ENCODE measurements at regions not wholly inside any gene's neighbourhood (a gene's known extent, or its start where the extent isn't known, plus 50 kb on each side); places are given as distances from the start of the nearest gene placed in this dataset.
A peak's percentile ranks its signal among the peaks of the same experiment; 100 is the strongest.

DNA sequence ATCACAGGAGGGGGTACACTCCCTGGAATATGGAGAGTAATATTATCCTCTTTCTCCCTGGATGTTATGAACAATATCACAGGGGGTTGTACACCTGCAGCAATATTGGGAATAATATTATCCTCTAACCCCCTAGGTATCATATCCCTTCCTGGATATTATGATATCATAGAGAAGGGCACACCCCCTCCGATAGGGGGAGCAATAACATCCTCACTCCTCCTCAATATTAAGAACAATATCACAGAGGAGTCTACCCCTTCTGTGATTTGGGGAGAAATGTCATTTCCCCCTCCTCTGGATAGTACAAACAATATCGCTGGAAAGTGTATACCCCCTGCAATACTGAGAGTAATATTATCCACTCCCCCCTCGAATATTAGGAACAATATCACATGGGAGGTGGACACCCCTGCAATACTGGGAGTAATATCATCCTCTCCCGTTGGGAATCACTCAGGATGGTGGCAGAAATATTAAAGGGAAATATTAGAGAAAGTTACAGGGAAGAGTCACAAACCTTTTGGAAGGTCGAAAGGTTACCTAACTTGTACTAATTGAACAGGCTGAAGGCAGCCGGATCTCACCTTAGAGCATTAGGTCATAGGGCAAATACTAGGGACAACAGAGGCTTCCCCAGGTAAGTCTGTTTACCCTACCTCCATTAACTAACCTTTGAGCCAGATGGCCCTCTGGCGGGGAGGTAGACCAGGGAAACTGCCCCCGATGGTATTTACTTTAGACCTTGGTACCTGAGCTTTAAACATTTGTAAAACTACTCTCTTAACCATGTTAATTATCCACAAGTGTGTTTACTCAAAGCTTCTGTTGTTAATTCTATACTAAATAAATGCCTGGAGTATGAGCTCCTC lies 57.5 kb upstream of the FREM1 start (continued):
- TF ChIP-seq, protein P1, sequence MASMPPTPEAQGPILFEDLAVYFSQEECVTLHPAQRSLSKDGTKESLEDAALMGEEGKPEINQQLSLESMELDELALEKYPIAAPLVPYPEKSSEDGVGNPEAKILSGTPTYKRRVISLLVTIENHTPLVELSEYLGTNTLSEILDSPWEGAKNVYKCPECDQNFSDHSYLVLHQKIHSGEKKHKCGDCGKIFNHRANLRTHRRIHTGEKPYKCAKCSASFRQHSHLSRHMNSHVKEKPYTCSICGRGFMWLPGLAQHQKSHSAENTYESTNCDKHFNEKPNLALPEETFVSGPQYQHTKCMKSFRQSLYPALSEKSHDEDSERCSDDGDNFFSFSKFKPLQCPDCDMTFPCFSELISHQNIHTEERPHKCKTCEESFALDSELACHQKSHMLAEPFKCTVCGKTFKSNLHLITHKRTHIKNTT (CRISPR knock-in tag; IDR thresholded peaks at IDR 0.05), result no peak
- no peak for TF ChIP-seq ZSCAN20 (CRISPR knock-in tag; IDR thresholded peaks at IDR 0.05; ENCODE audit: borderline replicate concordance)
- no peak for TF ChIP-seq ISX (CRISPR knock-in tag; conservative IDR thresholded peaks at IDR 0.05)
- no peak for TF ChIP-seq SMAD9 (CRISPR knock-in tag; IDR thresholded peaks at IDR 0.05)
- TF ChIP-seq, protein P2, sequence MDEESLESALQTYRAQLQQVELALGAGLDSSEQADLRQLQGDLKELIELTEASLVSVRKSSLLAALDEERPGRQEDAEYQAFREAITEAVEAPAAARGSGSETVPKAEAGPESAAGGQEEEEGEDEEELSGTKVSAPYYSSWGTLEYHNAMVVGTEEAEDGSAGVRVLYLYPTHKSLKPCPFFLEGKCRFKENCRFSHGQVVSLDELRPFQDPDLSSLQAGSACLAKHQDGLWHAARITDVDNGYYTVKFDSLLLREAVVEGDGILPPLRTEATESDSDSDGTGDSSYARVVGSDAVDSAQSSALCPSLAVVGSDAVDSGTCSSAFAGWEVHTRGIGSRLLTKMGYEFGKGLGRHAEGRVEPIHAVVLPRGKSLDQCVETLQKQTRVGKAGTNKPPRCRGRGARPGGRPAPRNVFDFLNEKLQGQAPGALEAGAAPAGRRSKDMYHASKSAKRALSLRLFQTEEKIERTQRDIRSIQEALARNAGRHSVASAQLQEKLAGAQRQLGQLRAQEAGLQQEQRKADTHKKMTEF (CRISPR knock-in tag; IDR thresholded peaks at IDR 0.05), result peak; percentile 66; the same call in 1 of the 2 replicates
- TF ChIP-seq, protein P3, sequence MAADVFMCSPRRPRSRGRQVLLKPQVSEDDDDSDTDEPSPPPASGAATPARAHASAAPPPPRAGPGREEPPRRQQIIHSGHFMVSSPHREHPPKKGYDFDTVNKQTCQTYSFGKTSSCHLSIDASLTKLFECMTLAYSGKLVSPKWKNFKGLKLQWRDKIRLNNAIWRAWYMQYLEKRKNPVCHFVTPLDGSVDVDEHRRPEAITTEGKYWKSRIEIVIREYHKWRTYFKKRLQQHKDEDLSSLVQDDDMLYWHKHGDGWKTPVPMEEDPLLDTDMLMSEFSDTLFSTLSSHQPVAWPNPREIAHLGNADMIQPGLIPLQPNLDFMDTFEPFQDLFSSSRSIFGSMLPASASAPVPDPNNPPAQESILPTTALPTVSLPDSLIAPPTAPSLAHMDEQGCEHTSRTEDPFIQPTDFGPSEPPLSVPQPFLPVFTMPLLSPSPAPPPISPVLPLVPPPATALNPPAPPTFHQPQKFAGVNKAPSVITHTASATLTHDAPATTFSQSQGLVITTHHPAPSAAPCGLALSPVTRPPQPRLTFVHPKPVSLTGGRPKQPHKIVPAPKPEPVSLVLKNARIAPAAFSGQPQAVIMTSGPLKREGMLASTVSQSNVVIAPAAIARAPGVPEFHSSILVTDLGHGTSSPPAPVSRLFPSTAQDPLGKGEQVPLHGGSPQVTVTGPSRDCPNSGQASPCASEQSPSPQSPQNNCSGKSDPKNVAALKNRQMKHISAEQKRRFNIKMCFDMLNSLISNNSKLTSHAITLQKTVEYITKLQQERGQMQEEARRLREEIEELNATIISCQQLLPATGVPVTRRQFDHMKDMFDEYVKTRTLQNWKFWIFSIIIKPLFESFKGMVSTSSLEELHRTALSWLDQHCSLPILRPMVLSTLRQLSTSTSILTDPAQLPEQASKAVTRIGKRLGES (CRISPR knock-in tag; IDR thresholded peaks at IDR 0.05; ENCODE audit: borderline replicate concordance), result no peak
- TF ChIP-seq, protein P4, sequence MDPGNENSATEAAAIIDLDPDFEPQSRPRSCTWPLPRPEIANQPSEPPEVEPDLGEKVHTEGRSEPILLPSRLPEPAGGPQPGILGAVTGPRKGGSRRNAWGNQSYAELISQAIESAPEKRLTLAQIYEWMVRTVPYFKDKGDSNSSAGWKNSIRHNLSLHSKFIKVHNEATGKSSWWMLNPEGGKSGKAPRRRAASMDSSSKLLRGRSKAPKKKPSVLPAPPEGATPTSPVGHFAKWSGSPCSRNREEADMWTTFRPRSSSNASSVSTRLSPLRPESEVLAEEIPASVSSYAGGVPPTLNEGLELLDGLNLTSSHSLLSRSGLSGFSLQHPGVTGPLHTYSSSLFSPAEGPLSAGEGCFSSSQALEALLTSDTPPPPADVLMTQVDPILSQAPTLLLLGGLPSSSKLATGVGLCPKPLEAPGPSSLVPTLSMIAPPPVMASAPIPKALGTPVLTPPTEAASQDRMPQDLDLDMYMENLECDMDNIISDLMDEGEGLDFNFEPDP (CRISPR knock-in tag; conservative IDR thresholded peaks at IDR 0.05), result 0 out of 2 replicates have a peak, but pooled peaks have one; percentile 40
- TF ChIP-seq NFE2L1 (CRISPR knock-in tag; IDR thresholded peaks at IDR 0.05; ENCODE audit: borderline replicate concordance), result no peak
- no peak for TF ChIP-seq KAT7 (CRISPR knock-in tag; IDR thresholded peaks at IDR 0.05; ENCODE audit: borderline replicate concordance)
- TF ChIP-seq FOXK2 (IDR thresholded peaks at IDR 0.05), result no peak
- no peak for TF ChIP-seq ZNF121 (CRISPR knock-in tag; IDR thresholded peaks at IDR 0.05)
- TF ChIP-seq, protein P5, sequence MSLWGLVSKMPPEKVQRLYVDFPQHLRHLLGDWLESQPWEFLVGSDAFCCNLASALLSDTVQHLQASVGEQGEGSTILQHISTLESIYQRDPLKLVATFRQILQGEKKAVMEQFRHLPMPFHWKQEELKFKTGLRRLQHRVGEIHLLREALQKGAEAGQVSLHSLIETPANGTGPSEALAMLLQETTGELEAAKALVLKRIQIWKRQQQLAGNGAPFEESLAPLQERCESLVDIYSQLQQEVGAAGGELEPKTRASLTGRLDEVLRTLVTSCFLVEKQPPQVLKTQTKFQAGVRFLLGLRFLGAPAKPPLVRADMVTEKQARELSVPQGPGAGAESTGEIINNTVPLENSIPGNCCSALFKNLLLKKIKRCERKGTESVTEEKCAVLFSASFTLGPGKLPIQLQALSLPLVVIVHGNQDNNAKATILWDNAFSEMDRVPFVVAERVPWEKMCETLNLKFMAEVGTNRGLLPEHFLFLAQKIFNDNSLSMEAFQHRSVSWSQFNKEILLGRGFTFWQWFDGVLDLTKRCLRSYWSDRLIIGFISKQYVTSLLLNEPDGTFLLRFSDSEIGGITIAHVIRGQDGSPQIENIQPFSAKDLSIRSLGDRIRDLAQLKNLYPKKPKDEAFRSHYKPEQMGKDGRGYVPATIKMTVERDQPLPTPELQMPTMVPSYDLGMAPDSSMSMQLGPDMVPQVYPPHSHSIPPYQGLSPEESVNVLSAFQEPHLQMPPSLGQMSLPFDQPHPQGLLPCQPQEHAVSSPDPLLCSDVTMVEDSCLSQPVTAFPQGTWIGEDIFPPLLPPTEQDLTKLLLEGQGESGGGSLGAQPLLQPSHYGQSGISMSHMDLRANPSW (CRISPR knock-in tag; IDR thresholded peaks at IDR 0.05; ENCODE audit: borderline replicate concordance), result peak; percentile 25; the same call in 1 of the 2 replicates
- TF ChIP-seq TAF1 (CRISPR knock-in tag; IDR thresholded peaks at IDR 0.05), result no peak
- TF ChIP-seq, protein P6, sequence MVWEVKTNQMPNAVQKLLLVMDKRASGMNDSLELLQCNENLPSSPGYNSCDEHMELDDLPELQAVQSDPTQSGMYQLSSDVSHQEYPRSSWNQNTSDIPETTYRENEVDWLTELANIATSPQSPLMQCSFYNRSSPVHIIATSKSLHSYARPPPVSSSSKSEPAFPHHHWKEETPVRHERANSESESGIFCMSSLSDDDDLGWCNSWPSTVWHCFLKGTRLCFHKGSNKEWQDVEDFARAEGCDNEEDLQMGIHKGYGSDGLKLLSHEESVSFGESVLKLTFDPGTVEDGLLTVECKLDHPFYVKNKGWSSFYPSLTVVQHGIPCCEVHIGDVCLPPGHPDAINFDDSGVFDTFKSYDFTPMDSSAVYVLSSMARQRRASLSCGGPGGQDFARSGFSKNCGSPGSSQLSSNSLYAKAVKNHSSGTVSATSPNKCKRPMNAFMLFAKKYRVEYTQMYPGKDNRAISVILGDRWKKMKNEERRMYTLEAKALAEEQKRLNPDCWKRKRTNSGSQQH (CRISPR knock-in tag; IDR thresholded peaks at IDR 0.05; ENCODE audit: low read depth), result no peak
- TF ChIP-seq, protein P7, sequence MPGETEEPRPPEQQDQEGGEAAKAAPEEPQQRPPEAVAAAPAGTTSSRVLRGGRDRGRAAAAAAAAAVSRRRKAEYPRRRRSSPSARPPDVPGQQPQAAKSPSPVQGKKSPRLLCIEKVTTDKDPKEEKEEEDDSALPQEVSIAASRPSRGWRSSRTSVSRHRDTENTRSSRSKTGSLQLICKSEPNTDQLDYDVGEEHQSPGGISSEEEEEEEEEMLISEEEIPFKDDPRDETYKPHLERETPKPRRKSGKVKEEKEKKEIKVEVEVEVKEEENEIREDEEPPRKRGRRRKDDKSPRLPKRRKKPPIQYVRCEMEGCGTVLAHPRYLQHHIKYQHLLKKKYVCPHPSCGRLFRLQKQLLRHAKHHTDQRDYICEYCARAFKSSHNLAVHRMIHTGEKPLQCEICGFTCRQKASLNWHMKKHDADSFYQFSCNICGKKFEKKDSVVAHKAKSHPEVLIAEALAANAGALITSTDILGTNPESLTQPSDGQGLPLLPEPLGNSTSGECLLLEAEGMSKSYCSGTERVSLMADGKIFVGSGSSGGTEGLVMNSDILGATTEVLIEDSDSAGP (CRISPR knock-in tag; IDR thresholded peaks at IDR 0.05; ENCODE audit: borderline replicate concordance), result no peak

Measured in HepG2 (cell line).